Esophagus muscularis mucosa (tissue), 3 donors: ENCODE measurements at regions not wholly inside any gene's neighbourhood (a gene's known extent, or its start where the extent isn't known, plus 50 kb on each side); places are given as distances from the start of the nearest gene placed in this dataset.
"Not testable (repeated sequence)": the region's sequence is repeated elsewhere in the genome, so short reads cannot be mapped to it uniquely, and the experiment has no call there.

ENCODE experiments used
- POLR2A ChIP-seq: fragments of 450-650 bp; IDR thresholded peaks from one replicate; pipeline ENCODE4 v1.6.1; 2017; ENCODE audit warnings: antibody characterized with exemption, moderate library complexity, mild to moderate bottlenecking, low read depth
- TF ChIP-seq, protein P1 (sequence below), 3 experiments: fragments of 200-600 bp in 2 of 3; fragments of 450-650 bp in 1 of 3; sonication (generic) in 2 of 3; IDR thresholded peaks; one replicate each; pipeline ENCODE4 v1.5.1; 2017 to 2019; ENCODE audit warnings: antibody characterized with exemption in 3 of 3, mild to moderate bottlenecking in 2 of 3, moderate library complexity in 1 of 3

DNA sequence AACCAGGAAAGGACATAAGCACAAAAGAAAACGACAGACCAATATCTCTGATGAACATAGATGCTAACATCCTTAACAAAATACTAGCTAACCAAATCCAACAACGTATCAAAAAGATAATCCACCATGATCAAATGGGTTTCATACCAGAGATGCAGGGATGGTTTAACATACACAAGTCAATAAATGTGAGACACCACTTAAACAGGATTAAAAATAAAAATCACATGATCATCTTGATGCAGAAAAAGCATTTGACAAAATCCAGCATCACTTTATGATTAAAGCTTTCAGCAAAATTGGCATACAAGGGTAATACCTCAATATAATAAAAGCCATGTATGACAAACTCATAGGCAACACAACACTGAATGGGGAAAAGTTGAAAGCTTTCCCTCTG lies 138.4 kb downstream of the ADCYAP1 start:
- TF ChIP-seq, protein P1, sequence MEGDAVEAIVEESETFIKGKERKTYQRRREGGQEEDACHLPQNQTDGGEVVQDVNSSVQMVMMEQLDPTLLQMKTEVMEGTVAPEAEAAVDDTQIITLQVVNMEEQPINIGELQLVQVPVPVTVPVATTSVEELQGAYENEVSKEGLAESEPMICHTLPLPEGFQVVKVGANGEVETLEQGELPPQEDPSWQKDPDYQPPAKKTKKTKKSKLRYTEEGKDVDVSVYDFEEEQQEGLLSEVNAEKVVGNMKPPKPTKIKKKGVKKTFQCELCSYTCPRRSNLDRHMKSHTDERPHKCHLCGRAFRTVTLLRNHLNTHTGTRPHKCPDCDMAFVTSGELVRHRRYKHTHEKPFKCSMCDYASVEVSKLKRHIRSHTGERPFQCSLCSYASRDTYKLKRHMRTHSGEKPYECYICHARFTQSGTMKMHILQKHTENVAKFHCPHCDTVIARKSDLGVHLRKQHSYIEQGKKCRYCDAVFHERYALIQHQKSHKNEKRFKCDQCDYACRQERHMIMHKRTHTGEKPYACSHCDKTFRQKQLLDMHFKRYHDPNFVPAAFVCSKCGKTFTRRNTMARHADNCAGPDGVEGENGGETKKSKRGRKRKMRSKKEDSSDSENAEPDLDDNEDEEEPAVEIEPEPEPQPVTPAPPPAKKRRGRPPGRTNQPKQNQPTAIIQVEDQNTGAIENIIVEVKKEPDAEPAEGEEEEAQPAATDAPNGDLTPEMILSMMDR (IDR thresholded peaks at IDR 0.05) = not testable (repeated sequence)
- not testable (repeated sequence) for TF ChIP-seq POLR2A
